HG02840 (cell line): ENCODE measurements at regions not wholly inside any gene's neighbourhood (a gene's known extent, or its start where the extent isn't known, plus 50 kb on each side); places are given as distances from the start of the nearest gene placed in this dataset.

Source experiments
- ATAC-seq: cut with Tn5 transposase; IDR thresholded peaks from one replicate; pipeline ENCODE4 v1.9.1; 2021; ENCODE audit warnings: mild to moderate bottlenecking, moderate library complexity, moderate number of reproducible peaks; ENCODE audit not compliant: unreplicated experiment, low FRiP score

DNA sequence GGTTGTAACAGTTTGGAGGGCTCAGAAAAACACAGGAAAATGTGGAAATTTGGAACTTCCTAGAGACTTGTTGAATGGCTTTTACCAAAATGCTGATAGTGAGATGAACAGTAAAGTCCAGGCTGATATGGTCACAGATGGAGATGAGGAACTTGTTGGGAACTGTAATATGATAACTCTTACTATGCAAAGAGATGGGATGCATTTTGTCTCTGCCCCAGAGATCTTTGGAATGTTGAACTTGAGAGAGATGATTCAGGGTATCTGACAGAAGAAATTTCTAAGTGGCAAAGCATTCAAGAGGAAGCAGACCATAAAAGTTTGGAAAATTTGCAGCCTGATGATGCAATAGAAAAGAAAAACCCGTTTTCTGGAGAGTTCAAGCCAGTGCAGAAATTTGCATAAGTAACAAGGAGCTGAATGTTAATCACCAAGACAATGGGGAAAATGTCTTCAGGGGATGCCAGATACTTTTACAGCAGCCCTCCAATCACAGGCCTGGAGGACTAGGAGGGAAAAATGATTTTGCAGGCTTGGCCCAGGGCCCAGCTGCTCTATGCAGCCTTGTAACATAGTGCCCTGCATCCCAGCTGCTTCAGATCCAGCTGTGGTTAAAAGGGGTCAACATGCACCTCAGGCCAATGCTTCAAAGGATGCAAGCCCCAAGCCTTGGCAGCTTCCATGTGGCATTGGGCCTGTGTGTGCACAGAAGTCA, 572.7 kb upstream of the ATP2B1 start:
- no peak for ATAC-seq

GRCh38 chr12:90280564-90281058, 572.0 kb upstream of the ATP2B1 start:
- ATAC-seq: peak; percentile 57

DNA sequence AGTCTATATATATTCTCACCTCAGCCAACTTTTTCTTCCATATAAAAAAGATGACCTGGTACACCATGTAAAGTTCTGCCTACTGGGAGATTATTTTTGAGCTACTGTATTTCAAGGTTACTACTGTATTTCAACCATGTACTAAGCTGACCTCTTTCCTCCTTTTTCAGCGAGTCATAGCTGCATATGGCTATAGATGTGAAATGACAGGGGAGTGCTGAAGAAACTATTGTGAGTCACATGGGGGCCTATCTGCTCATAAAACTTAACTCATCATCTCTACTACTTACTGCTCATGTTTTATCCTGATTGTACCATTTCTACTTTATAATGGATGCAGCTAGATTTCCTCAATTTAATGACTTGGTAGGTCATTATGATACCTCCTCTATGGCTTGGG, 571.4 kb upstream of the ATP2B1 start:
- ATAC-seq: peak; percentile 14

DNA sequence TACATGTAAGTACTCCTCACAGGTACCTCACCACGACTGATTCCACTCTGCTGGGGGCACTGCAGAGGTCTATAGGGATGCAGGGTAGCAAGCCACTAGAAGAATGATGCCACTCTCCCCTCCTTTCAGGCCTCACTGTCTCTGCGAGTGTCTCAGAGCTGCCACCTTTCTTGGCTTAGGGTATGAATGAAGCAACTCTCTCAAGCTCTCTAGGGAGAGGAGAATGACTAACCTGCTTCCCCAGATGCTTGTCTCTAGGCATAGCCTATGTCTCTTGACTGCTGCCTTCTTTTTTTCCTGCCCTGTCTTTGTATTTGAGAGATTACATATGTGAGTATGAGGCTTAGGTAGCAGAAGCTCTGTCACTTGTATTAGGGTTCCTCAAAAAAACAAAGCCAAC, 566.5 kb upstream of the ATP2B1 start:
- no peak for ATAC-seq

DNA sequence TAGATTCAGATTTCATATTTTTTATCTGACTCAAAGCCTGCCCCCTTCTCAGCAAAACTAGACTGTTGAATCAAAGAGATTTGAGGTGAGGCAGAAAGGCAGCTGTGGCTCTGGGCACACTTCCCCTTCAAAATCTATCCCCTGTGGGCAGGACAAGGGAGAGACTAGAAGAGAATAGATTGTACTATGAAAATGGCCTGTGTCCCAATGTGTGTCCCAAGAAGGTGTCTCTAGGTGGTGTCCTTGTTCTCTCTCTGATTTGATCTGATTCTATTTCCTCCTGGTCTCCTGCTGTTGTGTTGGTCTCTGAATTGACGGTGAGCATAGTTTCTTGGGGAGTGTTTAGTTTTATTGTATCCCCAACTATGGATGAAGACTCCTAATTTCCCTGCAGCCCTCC, 565.8 kb upstream of the ATP2B1 start:
- ATAC-seq: no peak

GRCh38 chr12:90268574-90268973, 559.9 kb upstream of the ATP2B1 start:
- ATAC-seq: no peak

DNA sequence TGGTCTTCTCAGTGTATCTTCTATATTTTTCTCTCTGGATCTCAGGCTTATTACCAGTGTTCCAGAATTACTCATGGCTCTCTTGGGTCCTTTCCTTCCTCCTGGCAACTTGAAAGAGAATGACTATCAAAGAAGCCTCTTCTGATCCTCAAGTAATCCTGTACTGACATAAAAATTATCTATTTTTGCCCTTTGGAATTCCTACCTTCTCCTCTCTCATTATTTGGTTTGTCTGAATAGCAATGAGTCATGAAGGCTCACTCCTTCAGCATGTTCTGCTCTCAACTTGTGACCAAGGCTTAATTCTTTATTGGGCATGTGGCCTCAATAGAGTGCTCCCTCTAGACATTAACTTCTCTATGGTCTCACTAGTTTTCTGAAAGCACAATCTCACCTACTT, 553.6 kb upstream of the ATP2B1 start:
- ATAC-seq: no peak

DNA sequence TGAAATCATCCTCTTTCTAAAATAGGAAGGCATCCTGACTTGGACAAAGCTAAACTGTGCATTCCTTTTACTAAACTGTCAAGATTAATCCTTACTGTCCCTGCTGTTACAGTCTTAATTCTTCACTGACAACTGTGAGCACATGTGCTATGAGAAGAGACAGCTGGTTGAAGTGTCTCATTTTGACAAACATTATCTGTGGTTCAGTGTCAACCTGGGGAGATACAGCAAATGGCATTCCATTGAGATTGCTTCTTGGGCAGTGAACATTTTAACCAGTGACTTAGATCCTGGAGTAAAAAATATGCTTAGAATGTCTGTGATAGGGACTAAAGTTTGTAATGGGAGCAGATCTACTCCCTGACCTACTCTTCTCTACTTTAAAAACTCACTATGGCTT, 552.6 kb upstream of the ATP2B1 start:
- ATAC-seq: no peak

- ATAC-seq: no peak
Observed at GRCh38 chr12:90260136-90260535, 551.5 kb upstream of the ATP2B1 start.

- ATAC-seq: no peak
Observed at GRCh38 chr12:90257927-90258624, 549.4 kb upstream of the ATP2B1 start.

DNA sequence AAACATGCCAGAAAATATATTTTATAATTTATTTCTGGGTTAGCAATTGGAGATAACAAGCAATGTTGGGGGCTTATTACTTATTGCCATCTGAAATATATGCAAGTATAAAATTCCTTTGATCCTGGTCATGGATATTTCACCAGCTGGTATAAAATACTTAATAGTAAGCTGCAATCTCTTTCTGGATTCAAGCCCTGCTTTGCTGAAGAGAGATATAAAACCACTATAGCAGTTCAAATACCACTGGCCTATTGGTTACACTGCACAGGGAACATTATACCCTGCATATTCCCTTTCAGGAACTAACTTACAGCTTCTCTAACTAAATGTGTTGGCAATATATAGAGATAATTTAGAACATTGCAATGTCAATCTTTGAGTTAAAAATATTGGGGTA, 546.2 kb upstream of the ATP2B1 start:
- no peak for ATAC-seq

DNA sequence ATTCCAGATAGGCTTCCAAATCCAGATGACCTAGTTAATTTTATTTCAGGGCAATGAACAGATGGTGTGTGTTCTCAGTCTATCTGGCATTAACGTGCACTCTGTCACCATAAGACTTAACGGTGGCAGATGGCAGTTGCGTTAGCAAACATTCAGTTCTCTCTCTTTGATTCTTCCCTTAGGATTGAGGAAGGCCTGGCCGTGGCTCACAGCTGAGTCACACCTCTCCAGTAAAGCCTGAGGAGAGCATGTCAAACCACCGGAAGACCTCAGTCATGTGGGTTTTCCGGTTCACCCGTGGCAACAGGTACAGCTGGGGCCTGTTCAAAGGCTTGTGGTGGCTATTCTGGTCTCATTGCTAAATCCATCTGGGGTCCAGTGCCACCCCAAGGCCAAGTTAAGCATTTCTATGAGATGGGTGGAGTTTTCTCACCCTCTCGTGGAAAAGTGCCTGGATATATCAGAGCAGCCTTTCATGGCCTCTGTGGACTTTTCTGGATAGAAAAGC, 545.1 kb upstream of the ATP2B1 start:
- ATAC-seq: peak; percentile 99

GRCh38 chr12:90253136-90253535, 544.5 kb upstream of the ATP2B1 start:
- ATAC-seq: no peak

GRCh38 chr12:90250766-90251165, 542.1 kb upstream of the ATP2B1 start:
- no peak for ATAC-seq

GRCh38 chr12:90250042-90250441, 541.4 kb upstream of the ATP2B1 start:
- no peak for ATAC-seq

- ATAC-seq: no peak
Observed at GRCh38 chr12:90246688-90247087, 538.0 kb upstream of the ATP2B1 start.

GRCh38 chr12:90245391-90245790, 536.8 kb upstream of the ATP2B1 start:
- no peak for ATAC-seq

DNA sequence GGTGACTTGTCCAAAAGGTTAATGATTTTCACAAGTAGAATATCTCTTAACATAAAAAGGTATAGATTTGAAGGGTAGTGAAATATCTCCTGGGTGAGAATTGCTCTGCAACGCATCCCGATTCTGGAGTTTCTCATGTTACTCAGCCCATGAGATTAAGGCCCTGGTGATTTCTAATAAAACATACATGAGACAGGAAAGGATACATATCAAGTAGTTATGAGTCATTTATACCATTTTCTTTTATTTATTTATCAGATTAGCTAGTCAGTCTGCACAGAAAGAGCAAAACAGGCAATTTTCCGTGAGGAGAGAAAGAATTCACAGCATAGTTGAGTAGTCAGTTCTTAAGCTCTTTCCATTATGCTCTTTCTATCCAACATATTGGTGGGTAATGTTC, 535.6 kb upstream of the ATP2B1 start:
- ATAC-seq: no peak

DNA sequence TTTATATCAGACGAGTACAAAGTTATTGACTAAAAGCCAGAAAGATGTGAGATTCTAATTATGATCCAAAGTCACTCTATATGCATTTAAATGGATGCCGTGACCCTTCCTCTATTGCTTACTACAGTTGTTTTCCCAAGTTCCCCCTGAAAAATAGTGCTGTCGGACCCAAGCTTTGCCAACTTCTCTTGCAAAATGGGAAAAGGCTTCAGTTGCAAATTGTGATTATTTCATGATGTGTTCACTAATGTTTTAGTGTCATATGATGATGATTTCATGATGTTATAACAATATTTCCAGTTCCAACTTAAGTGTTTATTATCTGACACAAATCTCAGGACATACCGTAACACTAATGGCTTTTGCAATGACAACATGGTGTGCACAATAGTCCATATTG, 534.6 kb upstream of the ATP2B1 start:
- no peak for ATAC-seq

DNA sequence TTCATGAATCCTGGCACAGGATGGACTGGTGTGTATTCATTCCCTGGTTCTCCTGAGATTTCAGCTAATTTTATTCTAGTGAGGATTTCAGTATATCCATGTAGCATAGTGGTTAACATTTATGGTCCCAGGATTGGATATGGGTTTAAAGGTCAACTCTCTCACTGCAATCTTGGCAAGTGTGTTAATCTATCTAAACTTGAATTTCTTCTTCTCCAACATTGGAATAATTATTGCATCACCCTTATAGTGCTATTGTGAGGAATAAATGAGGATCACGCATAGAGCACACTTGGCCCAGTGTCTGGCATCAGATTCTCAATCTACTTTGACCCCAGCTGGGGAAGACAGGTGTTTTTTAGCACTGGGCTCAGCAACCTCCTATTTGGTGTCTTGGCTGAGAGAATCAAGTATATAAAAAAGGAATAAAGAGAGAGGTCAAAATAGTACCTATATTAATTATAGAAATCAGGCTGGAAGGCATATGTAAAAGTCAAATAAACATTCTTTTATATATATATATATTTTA, 531.2 kb upstream of the ATP2B1 start:
- ATAC-seq: no peak

DNA sequence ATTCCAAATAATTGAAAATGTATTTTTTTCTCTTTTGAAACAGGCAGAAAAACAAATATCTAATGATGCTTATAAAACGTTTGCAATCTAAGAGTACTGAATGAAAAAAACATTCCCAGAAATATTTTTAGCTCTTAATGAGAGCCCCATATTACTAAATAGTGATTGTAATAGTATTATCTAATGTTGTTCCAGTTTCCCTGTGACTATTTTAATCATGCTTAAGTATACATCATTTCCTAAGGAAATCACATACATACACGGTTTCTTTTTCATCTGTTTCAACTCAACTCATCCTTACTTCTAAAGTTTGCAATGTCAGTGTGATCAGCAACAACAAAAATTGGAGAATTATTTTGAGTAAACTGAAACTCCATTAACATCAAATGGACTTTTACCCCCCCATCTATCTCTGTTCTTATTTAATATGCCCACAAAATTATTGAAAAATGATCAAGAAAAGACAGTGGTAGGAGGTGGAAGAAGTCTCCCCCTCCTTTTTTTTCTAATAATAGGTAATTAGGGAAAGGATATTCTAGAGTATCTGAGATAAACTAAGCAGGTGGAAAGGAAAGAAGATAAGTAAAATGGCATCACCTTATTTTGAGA, 530.1 kb upstream of the ATP2B1 start:
- no peak for ATAC-seq
